Tibial artery (tissue), 4 donors: ENCODE measurements at regions not wholly inside any gene's neighbourhood (a gene's known extent, or its start where the extent isn't known, plus 50 kb on each side); places are given as distances from the start of the nearest gene placed in this dataset.
A peak's percentile ranks its signal among the peaks of the same experiment; 100 is the strongest.

Experiments
- DNase-seq, 2 donors: peaks; one replicate each; pipeline ENCODE4 v3.0.0-alpha.2; 2019
- H3K27ac ChIP-seq, 2 donors: fragments of 200-600 bp; sonication (generic) in 1 of 2; 1 replicate in 1 of 2; 2 replicates in 1 of 2; pipeline ENCODE4 v1.5.1; 2018 to 2019; ENCODE audit warnings: mild to moderate bottlenecking in 1 of 2
- H3K27me3 ChIP-seq, 2 donors: fragments of 200-600 bp; sonication (generic) in 1 of 2; one replicate each; pipeline versions ENCODE4 v1.5.1 to v1.6.0; 2016 to 2019
- H3K36me3 ChIP-seq, 3 donors: fragments of 200-600 bp; sonication (generic) in 2 of 3; one replicate each; pipeline ENCODE4 v1.5.1; 2016 to 2019; ENCODE audit warnings: mild to moderate bottlenecking in 2 of 3
- H3K4me1 ChIP-seq, 4 donors: fragments of 200-600 bp; sonication (generic) in 2 of 4; 1 replicate in 3 of 4; 2 replicates in 1 of 4; pipeline ENCODE4 v1.5.1; 2016 to 2019
- H3K4me3 ChIP-seq, 2 donors: fragments of 200-600 bp; sonication (generic) in 1 of 2; 1 replicate in 1 of 2; 2 replicates in 1 of 2; pipeline ENCODE4 v1.5.1; 2018 to 2019; ENCODE audit warnings: mild to moderate bottlenecking in 2 of 2
- H3K9me3 ChIP-seq, 3 donors: fragments of 200-600 bp; sonication (generic) in 1 of 3; one replicate each; pipeline ENCODE4 v1.5.1; 2016 to 2019
- intact Hi-C: fragments of 100-400 bp; cut with DNase I; formaldehyde crosslinking; loops from one replicate; pipeline ENCODE4 v1.15.0; 2023; ENCODE audit warnings: low total_unique reads
- TF ChIP-seq, protein P1 (sequence below), 2 experiments: fragments of 200-600 bp in 1 of 2; fragments of 450-650 bp in 1 of 2; IDR thresholded peaks; one replicate each; pipeline ENCODE4 v1.5.1; 2017 to 2019; ENCODE audit warnings: antibody characterized with exemption in 2 of 2, mild to moderate bottlenecking in 1 of 2, moderate library complexity in 1 of 2

DNA sequence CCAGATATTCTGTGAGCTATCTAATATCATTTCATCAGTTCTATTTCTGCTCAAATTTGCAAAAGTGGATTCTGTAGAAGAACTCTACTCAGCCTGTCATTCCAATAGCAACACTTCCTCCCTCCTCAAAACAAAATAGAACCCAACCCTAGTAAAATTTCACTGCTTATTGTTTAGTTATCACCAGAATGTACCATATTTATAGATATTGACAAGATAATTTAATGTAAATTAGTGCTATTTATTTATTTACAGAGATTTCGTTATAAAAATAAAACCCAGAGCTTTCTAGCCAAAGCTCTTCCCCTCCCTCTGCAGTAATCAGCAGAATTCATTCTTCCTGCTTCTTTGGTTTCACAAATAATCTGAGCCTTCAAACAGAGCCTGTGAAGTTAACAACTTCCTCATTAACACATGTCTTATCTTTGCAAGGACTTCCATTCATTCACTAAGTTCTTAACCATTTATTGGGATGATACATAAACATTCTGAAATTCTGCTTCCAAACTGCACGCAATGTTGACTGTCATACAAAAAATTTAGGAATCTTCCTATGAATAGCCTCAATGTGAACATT is 73.7 kb upstream of the PJA2 start:
- H3K27me3 ChIP-seq: no peaks in the 10 kb centered on the region
- no peak overlapping the region for H3K4me3 ChIP-seq
- H3K27ac ChIP-seq: no peak overlapping the region
- H3K4me1 ChIP-seq: peaks cover 0 to 22% (median 4%) of the 10 kb centered on the region in 4 donors
- intact Hi-C loops: no loop called here
- H3K9me3 ChIP-seq: no peaks in the 10 kb centered on the region
- TF ChIP-seq, protein P1, sequence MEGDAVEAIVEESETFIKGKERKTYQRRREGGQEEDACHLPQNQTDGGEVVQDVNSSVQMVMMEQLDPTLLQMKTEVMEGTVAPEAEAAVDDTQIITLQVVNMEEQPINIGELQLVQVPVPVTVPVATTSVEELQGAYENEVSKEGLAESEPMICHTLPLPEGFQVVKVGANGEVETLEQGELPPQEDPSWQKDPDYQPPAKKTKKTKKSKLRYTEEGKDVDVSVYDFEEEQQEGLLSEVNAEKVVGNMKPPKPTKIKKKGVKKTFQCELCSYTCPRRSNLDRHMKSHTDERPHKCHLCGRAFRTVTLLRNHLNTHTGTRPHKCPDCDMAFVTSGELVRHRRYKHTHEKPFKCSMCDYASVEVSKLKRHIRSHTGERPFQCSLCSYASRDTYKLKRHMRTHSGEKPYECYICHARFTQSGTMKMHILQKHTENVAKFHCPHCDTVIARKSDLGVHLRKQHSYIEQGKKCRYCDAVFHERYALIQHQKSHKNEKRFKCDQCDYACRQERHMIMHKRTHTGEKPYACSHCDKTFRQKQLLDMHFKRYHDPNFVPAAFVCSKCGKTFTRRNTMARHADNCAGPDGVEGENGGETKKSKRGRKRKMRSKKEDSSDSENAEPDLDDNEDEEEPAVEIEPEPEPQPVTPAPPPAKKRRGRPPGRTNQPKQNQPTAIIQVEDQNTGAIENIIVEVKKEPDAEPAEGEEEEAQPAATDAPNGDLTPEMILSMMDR (IDR thresholded peaks at IDR 0.05): no peak
- H3K36me3 ChIP-seq: no peaks in the 10 kb centered on the region
- DNase-seq: no peak

DNA sequence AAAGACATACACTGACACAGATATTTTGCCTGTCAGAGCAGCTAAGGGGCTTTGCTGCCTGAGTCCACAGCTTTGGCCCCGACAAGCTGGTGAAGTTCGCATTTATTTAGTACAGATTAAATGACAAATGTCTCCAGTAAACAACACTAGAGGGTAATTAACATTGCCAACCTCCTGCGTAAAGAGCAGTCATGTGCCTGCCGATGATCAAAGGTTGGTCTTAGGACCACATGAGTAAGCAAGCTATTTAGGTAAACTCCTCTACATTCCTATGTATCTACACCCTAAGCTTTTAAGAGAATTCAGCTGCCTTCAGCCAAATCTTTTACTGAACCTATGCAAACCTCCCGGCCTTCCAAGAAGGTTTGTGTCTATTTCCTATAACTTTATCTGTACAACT is 73.0 kb upstream of the PJA2 start:
- no peaks in the 10 kb centered on the region for H3K36me3 ChIP-seq
- H3K27ac ChIP-seq: no peak overlapping the region
- TF ChIP-seq, protein P1 (IDR thresholded peaks at IDR 0.05): no peak
- H3K27me3 ChIP-seq: no peaks in the 10 kb centered on the region
- intact Hi-C loops: no loop called here
- H3K4me3 ChIP-seq: no peak overlapping the region
- H3K9me3 ChIP-seq: no peaks in the 10 kb centered on the region
- no peak for DNase-seq
- peaks cover 0 to 22% (median 4%) of the 10 kb centered on the region in 4 donors for H3K4me1 ChIP-seq

DNA sequence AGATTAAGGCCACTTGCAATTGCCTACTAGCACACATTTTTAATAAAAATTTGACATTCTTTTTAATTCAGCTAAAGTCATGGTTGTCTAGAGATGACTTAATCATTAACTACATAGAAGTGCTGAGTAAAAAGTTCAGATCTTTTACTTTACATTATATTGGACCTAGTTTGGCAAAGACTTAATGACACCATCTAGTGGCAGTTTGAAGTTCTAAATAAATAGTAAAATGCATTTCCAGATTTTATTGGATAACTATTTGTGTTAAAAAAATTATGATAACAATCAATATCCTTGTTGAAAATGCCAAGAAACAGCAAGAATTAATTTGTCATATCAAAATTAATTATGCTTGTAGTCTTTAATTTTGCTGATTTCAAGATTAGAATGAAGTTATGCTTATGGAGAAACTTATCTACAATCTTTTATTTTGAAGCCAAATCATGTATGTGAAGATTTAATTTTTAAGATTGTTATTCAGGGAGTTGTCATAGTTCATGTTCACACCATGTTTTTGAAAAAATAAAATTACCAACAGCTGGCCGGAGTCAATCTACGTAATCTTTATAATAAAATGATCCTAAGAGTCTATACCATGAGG is 69.6 kb upstream of the PJA2 start:
- H3K27ac ChIP-seq: no peak overlapping the region
- DNase-seq: no peak
- H3K9me3 ChIP-seq: no peaks in the 10 kb centered on the region
- H3K36me3 ChIP-seq: no peaks in the 10 kb centered on the region
- TF ChIP-seq, protein P1 (IDR thresholded peaks at IDR 0.05): peak in 1 of 2 experiments; percentile 23
- intact Hi-C loops: no loop called here
- no peak overlapping the region for H3K4me3 ChIP-seq
- no peaks in the 10 kb centered on the region for H3K27me3 ChIP-seq
- no peaks in the 10 kb centered on the region for H3K4me1 ChIP-seq

DNA sequence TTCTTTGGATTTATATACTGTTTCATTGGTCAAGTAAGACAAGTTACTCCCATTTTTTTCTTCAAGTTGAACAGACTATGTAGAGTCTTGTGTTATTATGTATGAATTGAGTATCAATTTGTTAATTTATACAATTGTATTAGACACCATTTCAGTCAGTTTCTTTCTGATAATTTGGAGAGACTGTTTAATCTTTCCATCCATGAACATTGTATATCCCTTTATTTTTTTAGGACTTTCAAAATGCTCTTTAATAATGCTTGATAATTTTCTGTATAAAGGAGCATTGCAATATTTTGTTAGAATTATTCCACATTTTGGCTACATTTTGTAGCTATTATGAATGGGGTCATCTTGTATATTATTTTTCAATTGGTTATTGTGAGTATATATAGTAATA is 69.1 kb upstream of the PJA2 start:
- Histone ChIP-seq H3K36me3 (no peaks in the 10 kb centered on the region), H3K9me3 (no peaks in the 10 kb centered on the region), H3K4me1 (no peaks in the 10 kb centered on the region), H3K27ac (no peak overlapping the region), H3K4me3 (no peak overlapping the region), H3K27me3 (no peaks in the 10 kb centered on the region)
- no peak for DNase-seq
- intact Hi-C loops: no loop called here
- TF ChIP-seq, protein P1 (IDR thresholded peaks at IDR 0.05): no peak

DNA sequence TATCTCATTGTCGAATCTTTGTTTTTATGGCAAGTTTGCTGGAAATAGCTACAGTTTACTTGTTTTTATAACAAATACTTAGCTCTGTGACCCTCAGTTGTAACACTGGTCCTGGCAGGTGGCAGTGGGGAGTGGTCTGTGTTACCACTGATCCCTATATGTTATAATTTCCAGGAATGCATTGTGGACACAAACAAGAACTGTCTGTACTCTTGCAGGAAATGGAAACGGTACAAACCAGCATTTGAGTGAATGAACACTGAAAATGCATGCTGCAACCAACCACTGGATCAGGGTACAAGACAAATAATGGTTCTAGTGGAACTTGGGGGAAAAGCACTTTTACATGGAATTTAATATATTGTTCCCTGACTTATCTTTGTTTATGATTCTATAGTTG is 66.5 kb upstream of the PJA2 start:
- H3K9me3 ChIP-seq: no peaks in the 10 kb centered on the region
- DNase-seq: no peak
- no peaks in the 10 kb centered on the region for H3K27me3 ChIP-seq
- intact Hi-C loops: no loop called here
- no peak overlapping the region for H3K27ac ChIP-seq
- H3K4me3 ChIP-seq: no peak overlapping the region
- H3K36me3 ChIP-seq: no peaks in the 10 kb centered on the region
- TF ChIP-seq, protein P1 (IDR thresholded peaks at IDR 0.05): no peak
- no peaks in the 10 kb centered on the region for H3K4me1 ChIP-seq
